Panc1 (cell line): ENCODE measurements at regions not wholly inside any gene's neighbourhood (a gene's known extent, or its start where the extent isn't known, plus 50 kb on each side); places are given as distances from the start of the nearest gene placed in this dataset.

Source experiments
- POLR2AphosphoS5 ChIP-seq: IDR thresholded peaks from 2 replicates; pipeline ENCODE4 v1.6.1; 2012; ENCODE audit warnings: mild to moderate bottlenecking, low read depth, low read length, moderate library complexity
- TF ChIP-seq, protein P1 (sequence below): fragments of 450-650 bp; IDR thresholded peaks from 2 replicates; pipeline ENCODE4 v1.5.1; 2017; ENCODE audit warnings: mild to moderate bottlenecking
- TF ChIP-seq, protein P2 (sequence below), 2 experiments: IDR thresholded peaks; 2 replicates each; pipeline ENCODE4 v1.6.1; 2011 to 2012; ENCODE audit warnings: low read depth in 2 of 2, control low read depth in 1 of 2, low read length in 1 of 2, mild to moderate bottlenecking in 1 of 2, moderate library complexity in 1 of 2; ENCODE audit not compliant: insufficient read depth in 1 of 2

DNA sequence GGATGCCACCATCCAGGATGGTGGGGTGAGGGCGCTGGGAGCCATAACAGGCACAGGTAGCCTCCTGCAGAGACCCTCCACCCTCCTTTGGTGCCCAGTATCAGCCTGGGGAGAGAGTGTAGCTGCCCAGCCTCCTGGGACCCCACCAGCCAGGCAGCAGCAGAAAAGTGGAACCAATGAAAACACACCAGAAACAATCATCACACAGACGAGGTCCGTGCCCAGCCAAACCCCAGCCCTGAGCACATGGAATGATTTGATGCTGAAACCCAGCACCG, 285.1 kb downstream of the PTPRU start:
- TF ChIP-seq, protein P1, sequence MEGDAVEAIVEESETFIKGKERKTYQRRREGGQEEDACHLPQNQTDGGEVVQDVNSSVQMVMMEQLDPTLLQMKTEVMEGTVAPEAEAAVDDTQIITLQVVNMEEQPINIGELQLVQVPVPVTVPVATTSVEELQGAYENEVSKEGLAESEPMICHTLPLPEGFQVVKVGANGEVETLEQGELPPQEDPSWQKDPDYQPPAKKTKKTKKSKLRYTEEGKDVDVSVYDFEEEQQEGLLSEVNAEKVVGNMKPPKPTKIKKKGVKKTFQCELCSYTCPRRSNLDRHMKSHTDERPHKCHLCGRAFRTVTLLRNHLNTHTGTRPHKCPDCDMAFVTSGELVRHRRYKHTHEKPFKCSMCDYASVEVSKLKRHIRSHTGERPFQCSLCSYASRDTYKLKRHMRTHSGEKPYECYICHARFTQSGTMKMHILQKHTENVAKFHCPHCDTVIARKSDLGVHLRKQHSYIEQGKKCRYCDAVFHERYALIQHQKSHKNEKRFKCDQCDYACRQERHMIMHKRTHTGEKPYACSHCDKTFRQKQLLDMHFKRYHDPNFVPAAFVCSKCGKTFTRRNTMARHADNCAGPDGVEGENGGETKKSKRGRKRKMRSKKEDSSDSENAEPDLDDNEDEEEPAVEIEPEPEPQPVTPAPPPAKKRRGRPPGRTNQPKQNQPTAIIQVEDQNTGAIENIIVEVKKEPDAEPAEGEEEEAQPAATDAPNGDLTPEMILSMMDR = no peak
- TF ChIP-seq, protein P2, sequence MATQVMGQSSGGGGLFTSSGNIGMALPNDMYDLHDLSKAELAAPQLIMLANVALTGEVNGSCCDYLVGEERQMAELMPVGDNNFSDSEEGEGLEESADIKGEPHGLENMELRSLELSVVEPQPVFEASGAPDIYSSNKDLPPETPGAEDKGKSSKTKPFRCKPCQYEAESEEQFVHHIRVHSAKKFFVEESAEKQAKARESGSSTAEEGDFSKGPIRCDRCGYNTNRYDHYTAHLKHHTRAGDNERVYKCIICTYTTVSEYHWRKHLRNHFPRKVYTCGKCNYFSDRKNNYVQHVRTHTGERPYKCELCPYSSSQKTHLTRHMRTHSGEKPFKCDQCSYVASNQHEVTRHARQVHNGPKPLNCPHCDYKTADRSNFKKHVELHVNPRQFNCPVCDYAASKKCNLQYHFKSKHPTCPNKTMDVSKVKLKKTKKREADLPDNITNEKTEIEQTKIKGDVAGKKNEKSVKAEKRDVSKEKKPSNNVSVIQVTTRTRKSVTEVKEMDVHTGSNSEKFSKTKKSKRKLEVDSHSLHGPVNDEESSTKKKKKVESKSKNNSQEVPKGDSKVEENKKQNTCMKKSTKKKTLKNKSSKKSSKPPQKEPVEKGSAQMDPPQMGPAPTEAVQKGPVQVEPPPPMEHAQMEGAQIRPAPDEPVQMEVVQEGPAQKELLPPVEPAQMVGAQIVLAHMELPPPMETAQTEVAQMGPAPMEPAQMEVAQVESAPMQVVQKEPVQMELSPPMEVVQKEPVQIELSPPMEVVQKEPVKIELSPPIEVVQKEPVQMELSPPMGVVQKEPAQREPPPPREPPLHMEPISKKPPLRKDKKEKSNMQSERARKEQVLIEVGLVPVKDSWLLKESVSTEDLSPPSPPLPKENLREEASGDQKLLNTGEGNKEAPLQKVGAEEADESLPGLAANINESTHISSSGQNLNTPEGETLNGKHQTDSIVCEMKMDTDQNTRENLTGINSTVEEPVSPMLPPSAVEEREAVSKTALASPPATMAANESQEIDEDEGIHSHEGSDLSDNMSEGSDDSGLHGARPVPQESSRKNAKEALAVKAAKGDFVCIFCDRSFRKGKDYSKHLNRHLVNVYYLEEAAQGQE (IDR thresholded peaks at IDR 0.05; ENCODE audit: insufficient read depth in 1 of 2, low read depth in 2 of 2, low read length in 1 of 2) = no peak
- no peak for TF ChIP-seq POLR2AphosphoS5
